ENCODE measurements at regions not wholly inside any gene's neighbourhood (a gene's known extent, or its start where the extent isn't known, plus 50 kb on each side); places are given as distances from the start of the nearest gene placed in this dataset.

DNA sequence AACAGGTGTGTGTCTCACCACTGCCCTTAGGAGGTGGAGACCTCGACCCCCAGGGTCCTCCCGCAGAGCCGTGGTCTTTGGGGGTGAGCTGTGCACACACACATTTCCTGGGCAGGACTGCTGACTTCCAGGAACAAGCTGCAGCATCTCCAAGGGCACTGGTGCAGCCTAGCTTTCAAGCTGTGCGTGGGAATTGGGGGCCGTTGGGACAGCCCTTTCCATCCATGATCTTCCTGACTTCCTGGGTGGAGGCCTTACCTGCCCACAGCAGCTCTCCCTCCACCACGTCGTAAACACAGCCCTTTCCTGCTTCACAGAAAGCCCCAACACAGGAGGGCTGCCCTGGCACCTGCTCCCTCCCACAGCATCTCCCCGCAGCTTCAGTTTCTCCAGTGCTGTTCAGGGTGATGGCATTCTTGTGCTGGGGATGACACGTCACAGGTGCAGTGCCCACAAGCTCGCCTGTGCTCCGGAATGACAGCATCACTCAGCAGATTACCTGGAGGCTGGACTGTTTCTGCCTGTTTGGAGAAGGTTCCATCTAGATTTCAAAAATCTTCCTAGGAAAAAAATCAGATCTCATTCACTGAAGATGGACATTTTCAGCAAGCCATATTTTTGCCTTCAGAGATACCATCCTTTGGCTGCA is 208.0 kb upstream of the PPP2R2D start:
- no peak for DNase-seq

DNA sequence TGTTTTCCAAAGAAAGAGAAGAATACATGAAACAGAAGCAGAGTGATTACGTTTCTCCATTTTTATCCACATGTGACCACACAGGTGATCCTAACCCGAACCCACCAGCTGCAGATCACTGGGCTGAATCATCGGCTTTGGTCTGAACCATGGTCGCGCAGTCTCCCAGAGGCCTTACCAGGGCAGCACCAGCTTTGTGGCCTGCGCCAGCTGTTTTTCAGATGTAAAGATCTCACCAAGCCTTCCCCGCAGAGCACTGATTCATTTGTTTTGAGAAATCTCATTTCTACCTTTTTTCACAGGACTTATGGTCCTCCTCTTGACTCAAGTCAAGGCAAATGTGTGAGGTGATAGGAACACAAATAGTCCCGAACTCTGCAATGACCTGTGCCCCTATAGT is 207.0 kb upstream of the PPP2R2D start:
- no peak for DNase-seq

DNA sequence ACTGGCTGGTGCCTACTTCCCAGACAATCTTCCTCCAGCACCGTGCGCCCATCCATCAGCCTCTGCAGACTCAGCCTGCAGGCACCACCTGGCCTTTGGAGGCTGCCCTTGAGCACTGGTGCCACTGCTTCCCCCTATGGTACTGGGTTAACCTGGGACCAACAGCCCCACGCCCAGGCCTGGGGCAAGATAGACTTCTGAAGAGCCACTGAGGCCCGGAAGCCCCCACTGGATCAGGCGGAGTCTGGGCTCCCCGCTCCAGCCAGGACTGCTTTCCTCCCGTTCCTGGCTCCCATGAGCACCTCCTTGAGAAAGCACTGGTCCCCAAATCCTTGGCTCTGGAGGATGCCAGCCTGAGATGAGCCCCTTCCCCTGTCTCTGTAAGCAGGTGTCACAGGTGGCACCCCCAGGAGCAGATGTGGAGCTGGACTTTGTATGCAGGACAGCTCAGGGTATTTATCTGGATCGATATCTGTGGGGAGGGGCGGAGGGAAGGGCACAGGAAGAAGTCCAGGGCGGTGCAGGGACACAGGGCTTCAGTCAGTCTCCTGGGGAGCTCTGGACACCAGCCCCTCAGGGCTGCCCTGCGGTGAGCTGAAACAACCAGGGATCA is 206.5 kb upstream of the PPP2R2D start:
- DNase-seq, result no peak

DNA sequence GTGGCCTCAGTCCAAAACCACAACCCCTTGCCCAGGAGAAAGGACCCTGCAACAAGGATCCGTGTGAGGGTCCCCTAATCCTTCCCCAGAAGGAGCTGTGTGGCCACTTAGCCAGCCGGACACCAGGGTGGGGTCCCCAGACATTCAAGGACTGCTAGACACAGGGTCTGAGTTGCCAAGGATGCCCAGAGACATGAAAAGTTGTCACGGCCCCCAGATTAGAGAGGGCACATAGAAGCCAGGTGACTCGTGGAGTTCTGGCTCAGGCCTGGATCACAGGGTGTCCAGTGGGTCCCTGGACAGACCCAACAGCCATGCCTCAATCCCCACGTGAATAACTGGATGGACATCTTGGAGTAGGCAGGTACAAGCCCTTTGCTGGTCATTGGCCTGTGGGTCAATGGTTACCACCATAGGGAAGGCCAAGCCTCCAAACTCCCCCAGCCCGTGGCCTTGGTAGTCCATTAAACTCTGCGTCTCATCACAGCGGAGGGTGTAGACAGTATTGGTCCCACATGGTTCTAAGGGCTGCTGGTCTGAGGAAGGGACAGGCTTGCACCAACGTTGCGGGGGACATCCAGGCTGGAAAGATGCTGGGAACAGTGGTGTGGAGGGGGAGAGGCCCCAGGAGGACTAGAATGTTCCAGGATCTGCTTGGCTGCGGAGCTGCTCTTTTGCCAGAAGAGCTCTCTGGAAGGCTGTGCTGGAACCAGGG is 205.9 kb upstream of the PPP2R2D start:
- DNase-seq, result no peak

DNA sequence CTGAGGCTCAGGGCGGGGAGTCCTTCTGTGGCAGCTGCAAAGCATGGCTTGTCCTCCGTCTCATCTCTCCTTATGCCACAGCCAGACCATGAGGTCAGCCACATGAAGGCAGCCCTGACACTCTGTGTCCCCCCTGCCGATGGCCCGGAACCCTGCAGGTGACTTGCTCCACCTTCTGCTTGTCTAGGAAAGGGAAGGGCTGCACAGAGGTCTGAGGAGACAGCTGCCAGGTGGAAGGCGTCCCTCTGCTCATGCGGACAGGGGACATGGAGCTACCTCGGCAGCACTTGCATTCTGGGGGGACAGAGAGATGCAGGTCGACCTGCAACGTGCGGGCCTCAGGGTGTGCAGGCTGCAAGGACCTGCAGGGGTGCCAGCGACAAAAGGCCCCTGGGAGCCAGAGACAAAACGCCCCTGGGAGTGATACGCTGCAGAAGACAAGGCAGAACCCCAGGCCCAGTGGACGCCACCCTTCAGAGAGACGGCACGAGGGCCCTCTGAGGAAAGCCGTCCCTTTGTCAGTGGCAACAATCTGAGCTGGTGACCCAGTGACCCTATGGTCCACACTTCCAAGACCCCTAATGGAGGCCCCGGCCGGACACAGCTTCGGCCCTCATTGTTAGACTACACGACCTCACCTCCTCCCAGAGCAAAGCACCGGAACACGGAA is 205.2 kb upstream of the PPP2R2D start:
- no peak for DNase-seq

DNA sequence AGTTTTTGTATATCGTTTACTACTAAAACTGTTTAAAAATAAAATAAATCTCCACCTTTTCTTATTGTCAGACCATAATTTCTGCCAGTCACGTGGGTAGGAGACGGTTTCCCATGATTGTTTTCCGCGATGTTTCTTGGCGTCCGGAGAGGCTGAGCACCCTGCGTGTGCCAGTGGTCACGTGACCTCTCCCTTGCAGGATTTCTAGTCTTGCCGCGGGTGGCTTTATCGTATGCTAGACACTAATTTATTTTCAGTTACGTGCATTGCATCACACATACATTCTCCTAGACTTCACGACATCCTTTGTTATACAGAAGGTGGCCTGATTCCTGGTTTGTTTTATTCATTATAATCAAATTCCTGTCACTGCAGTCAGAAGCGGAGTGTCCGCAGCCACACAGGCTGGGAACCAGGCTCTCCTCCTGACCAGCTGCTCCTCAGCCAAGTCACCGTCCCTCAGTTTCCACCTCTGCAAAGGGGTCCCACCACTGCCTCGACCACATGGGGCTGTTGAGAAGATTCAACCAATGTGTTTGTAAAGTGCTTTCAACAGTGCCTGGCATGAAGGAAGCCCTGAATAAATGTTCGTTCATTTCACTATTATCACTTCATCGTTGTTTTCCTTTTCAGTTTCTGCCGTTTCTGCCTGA is 203.2 kb upstream of the PPP2R2D start:
- DNase-seq, result no peak

DNA sequence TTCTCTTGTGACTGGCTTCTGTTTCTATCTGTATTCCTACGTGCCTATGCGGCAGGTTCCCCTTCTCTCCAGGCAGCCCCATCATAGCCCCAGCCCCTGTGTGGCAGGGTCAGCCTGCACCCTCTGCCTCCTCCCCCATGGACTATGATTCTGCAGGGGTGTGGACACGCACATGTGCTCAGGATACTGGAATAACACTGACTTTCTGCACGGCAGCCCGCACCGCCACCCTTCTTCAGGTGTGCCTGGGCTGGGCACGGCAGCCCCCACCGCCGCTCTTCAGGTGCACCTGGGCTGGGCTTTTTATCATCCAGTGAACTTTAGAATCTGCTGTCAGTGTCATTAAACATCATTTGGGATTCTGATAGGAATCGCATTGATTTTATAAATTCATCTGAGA is 202.6 kb upstream of the PPP2R2D start:
- DNase-seq, result no peak

DNA sequence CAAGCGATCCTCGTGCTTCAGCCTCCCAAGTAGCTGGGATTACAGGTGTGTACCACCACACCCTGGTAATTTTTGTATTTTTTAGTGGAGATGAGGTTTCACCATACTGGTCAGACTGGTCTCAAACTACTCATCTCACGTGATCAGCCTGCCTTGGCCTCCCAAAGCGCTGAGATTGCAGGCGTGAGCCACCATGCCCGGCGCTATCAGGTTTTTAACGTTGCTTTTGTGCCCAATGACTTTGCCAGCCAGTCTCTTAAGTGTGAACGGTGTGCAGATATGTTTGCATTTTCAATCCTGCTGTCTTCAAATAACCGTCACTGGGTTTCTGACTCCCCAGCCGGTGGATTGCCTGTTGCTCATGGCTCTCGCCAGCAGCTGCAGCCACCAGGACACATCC is 201.8 kb upstream of the PPP2R2D start:
- no peak for DNase-seq

DNA sequence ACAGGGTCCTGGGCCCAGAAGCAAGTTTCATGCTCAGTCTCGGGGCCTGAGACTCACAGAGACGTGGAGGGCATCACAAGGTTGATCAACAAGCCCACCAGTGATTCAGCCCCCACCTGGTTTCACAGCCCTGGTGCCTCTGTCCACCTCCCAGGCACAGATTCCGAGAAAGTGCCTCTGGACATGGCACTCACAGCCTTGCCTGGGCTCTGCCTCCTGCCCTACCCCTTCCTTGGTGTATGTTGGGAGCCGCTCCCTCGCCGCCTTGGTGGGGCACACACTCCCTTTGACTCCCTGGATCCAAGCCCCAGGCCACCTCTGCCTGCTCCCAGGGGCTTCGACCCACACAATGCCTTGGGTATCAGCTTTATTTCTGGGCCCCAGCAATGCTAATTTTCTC is 200.8 kb upstream of the PPP2R2D start:
- no peak for DNase-seq

DNA sequence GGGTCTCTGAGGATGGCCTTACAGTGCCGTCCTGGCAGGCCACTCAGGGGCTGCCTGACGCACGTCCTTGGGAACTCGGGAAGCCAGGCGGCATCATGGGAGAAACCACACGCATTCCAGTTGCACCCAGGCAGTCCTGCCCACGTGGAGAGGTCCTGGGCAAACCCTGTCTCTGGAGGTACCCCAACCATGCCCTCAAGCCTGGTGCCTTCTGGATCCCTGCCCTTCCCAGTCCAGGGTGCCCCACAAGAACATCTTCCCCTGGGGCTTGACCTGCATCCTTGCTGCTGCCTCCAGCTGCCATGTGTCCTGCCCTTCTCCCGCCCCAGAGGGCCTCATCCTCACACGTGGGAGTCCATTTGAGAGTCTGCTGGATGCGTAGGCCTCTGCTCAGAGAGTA is 200.3 kb upstream of the PPP2R2D start:
- no peak for DNase-seq

DNA sequence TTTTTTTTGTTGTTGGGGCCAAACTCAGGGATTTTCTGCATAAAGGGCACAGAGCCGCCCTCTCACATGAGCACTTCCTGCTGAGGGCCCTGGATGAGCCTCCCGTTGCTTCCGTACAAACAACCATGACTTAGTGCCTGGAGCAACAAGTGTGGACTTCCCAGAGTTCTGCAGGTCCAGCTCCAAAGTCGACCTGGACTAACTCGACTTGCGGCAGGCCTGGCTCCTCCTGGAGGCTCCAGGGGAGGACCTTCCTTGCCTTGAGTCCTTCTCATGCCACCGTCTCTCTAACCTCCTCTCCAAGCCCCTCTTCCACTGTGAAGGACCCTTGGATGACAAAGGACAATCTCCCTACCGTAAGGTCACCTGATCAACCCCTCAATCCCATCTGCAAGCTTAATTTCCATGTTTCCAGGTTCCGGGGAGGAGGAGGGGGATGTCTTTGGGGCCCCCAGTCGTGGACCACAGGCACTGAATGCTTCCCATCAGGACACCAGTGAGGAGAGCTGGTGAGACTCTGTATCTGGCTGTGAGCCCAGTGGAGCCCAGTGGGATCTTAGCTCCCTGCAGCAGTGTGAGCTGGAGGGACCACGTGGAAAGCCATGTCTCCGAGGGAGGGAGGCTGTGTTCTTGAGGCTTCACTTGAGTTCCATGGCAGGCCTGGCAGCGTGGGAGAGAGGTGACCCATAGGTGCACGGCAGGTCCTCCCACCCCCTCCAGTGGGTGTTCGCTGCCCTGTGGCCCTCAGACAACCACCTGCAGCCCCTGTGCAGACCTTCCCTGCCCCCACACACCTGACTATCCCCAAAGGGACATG is 199.5 kb upstream of the PPP2R2D start:
- DNase-seq, result no peak

DNA sequence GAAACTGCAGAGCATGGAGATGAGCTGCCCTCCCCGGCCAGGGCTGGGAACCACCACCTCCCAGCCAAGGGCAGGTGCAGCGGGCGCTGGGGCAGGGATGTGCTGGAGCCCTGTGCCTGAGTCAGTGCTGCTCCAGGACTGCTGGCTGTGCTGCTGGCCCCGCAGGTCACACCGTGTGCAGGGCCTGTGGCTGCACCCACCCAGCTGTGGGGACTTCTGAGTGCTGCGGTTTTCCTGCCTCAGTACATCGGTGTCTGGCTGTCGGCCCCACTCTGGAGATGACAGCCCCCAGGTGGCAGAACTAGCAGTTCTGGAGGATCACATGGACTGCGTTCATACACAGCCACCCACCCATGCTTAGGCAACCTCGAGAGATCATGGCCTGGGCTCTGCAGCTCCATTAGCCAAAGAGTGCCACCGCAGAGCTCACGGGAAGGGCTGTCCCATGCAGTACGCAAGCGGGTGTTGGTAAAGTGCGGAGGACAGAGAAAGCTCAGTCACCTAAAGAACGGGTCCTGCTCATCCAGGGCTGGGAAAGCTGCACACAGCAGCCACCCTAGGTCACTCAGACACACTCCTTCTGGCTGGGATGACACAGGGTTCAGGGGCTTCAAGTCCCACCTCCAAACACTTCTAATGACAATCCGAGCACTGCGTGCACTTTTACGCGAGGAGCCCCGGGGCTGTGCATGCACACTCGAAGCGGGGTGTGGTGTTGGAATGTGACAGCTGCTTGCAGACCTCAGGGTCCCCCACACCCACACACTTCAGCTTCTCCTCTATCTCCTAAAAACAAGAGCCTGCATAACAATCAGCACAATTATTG is 198.1 kb upstream of the PPP2R2D start:
- no peak for DNase-seq

DNA sequence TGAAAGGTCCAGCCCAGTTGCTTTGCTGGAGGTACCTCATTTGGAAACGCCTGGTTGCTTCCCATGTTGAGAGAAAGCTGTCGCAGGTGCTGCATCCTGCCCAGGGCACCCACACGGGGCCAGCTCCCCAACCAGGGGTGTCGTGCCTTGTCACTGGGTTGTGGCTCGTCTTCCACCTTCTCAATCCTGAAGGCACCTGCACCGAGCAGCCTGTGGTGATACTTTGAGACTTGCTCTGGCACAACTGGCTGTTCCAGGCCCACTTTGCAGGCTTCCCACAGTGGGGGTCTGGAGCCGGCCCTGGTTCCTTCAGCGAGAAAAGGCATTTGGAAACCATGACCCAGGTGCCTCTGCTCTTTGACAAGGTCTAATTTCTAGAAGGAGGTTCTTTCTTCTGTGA is 197.3 kb upstream of the PPP2R2D start:
- DNase-seq, result no peak

DNA sequence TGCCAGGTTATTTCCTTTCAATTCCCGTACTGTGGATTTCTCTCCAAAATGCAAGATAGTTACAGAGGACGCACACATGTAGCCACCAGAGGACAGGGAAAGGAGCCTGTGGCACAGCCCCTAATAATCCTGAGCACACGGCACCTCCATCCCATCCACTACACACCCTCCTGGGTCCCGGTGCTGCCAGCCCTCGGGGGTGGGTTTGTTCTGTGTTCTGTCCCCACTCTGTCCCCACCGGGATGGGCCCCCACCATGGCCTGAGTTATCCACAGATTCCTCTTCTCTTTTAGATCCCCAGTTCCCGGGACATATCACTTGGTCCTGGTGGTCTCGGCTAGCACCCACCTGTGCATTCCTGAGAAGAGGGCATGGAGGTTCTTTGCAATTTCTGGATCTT is 196.9 kb upstream of the PPP2R2D start:
- DNase-seq, result no peak

DNA sequence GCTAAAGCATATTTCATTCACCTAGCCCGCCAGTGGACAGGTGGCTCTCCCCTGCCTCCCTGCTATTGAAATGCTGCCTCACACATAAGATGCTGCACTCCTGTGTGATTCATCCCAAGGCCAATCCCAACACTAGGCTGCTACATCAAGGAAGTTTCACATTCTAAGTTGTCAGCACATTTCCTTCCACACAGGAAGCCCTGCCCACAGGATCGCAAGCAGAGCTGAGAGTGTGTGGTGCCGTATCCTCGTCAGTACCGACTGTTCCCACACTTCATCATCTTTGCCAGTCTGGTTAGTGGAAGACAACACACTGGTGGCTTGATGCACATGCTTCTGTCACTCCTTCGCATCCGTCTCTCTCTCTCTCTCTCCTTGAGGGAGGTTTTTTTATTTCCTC is 194.3 kb upstream of the PPP2R2D start:
- no peak for DNase-seq

DNA sequence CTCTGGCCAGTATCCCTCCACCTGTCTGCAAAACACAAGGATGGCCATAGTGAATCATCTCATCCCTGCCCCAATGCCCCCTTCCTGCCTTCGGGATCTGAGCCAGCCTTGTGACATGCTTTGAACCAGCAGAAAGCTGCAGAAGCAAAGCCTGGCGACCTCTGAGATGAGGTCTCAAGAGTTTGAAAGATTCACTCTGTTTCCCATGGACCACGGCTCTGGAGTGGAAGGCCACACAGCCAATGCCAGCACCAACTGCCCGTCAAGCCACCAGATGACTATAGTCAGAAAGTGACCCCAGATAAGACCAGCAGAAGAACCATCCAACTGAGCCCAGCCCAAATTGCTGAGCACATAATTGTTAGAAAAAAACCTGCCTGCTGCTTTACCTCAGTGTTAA is 193.9 kb upstream of the PPP2R2D start:
- DNase-seq, result no peak

DNA sequence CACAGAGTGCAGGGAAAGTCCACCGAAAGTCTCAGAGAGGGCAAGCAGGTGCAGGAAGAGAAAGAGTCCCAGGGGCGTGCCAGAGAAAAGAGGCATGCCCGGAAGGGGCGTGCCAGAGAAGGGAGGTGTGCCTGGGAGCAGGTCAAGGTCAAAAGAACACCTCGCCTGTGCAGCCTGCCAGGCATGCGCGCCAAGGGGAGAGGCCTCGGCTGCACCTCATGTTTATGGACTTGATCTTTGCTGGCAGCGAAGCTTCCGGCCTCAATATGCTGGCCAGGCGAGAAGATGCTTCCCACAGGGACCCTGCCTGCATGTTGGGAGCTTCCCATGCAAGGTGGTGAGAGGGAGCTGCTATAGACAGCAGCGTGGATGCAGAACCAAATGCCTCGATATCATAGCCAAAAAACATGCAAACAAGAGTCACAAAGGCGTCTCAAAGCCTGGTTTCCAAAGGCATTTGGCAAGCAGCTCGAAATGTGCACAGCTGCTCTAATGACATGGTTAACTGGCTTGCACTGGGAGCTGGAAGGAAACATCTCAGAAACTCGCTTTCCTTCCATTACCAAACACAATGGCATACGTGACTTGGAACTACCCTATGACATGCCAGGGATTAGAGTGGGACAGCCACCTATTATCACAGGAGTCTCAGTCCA is 192.5 kb upstream of the PPP2R2D start:
- no peak for DNase-seq

DNA sequence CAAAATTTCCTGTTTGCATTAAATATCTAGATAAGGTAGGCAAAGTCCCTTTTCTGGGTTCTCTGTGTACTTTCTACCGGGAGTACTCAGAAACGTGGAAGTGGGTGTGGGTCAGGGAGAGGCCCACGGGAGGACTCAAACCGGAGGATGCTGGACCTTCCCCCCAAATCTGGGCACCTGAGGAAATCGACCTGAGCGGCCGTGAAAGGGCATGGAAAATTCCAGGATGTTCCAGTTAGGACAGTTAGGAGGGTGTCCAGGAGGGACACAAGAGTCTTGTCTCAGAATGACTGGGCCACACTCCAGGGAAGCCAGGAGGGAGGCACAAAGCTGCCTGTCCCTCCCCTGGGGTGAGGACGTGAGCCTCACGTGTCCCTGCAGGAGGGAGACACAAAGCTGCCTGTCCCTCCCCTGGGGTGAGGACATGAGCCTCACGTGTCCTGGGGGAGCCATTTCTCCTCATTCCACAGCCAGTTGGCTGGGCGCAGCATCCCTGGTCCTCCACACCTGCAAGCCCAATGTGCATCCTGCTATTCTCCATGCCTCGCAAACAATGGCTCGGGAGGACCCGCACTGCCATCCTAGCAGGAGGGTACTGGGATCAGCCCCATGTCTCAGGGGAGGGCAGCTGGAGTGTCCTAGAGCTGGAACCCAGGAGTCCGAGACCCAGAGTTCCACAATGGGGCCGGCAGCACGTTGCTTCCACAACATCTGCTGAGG is 190.5 kb upstream of the PPP2R2D start:
- no peak for DNase-seq

DNA sequence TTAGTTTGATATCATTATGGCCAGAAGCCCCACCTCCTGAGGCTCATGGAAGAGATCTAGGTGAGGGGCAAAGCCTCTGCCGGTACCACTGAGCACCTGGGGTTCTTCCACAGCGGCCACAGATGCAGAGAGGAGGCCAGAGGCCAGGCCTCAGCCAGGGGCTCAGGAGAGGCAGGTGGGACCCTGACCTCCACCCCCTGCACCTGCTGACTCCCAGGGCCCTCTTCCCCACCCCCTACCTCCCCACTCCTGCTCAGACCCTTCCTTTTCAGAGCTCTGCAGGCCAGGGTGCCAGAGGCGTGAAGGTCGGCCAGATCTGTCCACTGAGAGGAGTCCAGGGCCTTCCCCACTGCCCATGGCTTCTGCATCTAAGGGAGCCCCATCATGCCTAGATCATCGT is 178.7 kb upstream of the PPP2R2D start:
- no peak for DNase-seq
